NCI-H1092 treated with DMSO at 0.1 percent for 48 hours (cell line): ENCODE measurements at regions not wholly inside any gene's neighbourhood (a gene's known extent, or its start where the extent isn't known, plus 50 kb on each side); places are given as distances from the start of the nearest gene placed in this dataset.

Experiments used
- DNase-seq: peaks from one replicate; lab custom pipeline; 2025; lab: John Stamatoyannopoulos, UW

DNA sequence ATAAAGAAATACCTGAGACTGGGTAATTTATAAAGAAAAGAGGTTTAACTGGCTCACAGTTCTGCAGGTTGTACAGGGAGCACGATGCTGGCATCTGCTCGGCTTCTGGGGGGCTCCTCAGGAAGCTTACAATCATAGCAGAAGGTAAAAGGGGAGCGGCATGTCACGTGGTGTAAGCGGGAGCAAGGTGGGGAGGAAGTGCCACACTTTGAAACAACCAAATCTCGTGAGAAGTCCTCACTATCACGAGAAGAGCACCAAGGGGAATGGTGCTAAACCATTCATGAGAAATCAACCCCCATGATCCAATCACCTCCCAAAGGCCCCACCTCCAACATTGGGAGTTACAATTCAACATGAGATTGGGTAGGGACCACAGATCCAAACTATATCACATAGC, 67.7 kb downstream of the AKR1B1 start:
- no peak for DNase-seq

DNA sequence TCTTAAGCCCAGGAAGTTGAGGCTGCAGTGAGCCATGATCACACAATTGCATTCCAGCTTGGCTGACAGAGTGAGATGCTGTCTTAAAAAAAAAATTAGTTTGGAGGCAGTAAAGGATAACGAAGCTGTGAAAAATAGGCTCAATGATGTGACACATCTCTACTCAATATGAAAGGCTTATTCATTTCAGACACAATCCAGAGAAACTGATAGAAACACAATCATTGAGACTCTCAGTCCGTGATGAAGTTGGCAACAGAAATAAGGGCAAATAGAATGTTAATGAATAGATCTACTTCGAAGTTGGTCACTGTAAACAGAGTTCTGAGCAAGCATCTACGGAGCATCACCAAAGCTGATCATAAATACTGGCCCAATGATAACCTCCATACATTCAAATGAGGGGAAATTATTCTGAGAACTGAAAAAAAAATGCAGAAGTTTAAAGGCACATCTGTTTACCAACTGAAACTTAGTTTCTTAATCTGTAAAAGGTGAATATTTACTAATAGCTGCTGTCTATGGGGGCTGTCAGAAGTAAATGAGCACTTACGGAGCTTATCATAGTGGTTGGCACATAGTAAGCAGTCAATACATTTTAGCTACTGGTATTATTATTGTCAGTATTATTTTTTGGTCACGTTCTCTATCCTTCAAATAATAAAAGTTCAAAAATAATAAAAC, 70.4 kb downstream of the AKR1B1 start:
- DNase-seq, result no peak

DNA sequence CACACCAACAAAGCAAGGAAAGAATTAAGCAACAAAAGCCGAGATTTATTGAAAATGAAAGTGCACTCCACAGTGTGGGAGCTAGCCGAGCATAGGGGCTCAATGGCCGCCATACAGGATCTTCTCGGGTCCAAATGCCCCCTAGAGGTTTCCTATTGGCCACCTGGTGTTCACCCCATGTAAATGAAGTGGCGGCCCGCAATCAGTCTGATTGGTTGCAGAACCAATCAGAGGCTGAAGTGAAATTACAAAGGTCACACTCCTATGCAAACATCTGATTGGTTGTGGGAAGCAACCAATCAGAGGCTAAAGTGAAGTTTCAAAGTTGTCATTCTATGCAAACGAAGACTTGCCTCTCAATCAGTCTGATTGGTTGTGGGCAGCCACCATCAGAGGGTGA, 61.8 kb upstream of the SLC35B4 start:
- DNase-seq, result no peak

DNA sequence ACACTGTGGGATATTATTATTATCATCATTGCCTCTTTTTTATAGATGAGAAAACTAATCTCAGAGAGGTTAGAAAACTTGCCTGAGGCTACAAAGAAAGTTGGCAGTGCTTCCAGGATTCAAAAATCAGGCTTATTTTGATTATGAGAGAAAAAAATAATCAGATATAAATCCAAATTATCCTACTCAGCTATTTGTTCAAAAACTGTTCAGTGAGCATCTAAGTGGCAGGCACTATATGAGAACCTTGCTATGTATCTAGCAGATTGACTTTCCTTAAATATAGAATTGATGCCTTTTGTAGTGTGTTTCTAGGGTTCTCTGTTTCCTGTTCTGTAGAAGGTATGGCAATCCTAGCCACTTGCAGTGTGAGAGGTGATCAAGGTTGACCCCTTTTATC, 60.0 kb upstream of the SLC35B4 start:
- no peak for DNase-seq

DNA sequence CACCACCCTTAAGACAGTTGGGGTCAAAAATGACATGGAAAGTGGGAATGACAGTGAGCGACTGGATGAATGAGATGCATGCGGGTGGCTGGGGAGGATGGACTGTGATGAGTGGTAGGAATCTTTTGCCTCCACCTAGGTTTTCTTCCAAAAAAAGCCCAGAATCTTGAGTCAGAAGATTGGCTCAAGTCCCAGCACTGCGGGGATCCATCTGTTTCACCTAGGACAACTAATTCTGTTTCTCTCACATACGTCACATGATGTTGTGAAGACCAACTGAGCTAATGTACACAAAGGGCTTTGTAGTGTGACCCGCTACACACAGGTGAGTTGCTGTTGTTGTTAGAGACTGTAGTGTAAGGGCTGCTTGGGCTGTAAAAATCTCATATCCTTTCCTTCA, 58.5 kb upstream of the SLC35B4 start:
- no peak for DNase-seq

DNA sequence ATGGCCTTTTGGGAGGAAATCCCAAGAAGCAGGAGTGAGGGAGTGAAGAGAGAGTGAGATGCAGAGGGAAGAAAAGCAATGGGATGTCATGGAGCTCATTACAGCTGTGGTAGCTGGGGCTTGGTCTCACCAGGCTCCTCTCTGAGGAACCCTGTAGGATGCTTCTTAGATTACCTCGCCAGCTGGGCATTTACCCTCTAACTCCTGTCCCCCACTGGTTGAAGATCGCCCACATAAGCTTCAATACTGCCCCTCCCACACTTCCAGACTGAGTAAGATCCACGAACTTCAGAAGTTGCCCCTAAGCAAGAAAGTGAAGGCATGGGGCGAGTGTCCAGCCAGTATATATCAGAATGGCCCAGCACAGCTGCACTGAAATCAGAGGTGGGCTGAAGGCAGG, 58.1 kb upstream of the SLC35B4 start:
- DNase-seq, result no peak

DNA sequence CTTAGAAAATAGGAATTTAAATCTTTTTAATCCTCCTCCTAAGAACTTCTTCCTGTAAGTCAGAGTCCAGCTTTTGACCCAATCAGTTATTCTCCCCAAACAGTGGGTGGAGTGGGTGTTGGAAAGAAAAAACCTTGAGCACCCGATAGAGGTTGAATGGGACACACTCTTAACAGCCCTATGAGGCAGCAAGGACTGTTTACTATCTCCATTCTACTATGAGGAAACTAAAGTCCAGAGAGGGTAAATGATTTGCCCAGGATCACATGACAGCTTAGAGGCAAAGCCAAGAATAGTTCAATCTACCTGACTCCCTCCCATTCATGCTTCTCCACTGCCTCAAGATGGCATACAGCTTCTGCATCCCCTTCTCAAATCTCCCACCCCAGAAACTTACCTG, 57.6 kb upstream of the SLC35B4 start:
- DNase-seq, result no peak

DNA sequence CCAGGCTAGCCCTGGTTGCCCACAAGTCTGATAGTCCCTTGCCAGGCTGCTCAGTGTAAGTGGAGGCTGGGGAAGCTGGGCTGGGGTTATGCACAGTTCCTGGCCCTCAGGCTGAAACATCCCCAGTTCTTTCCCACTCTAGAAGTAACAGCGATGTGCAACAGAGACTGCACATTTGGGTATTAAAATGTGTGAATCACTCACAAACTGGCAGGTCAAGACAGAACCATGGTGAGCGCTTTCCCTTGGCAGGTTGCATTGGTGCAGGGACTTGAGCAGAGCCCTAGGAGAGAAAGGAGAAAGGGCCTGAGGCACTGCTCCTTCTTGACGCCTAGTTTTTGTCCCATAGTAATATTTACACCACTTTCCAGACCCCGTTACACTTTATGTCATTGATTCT, 56.1 kb upstream of the SLC35B4 start:
- DNase-seq, result no peak

DNA sequence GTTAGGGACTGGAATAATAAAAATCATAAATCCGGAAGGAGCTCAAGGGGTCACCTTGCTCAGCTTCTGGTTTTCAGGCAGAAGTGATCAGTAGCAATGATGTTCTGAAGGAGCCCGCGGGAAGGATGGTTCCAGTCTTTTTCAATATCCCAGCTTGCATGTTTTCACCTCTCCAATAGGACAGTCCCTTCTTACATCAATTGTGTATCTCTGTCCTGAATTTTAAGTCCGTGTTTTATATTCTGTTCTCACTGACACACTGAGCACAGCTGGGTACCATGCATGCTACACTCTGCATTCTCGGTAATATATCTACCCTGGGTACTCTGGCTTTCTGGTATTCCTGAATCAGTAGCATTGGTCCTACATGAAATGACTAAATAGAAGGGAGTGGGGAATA, 55.2 kb upstream of the SLC35B4 start:
- DNase-seq, result no peak

DNA sequence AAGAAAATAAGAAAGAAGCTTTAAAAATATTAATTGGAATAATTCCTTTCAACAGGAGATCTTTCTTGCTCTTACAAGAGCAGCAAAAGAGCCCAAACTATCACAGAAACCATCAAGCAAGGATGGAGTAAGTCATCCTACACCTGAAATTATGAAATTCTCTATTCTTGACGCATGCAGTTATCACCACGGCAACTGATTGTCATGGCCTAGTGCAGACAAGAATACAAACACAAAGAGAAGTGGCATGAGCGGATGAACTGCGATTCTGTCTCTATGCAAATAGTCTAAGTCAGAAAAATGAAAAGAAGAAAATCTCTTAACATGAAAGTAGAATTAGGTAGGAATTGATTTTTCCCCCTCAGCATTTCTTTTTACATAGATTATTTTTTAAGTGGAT, 54.8 kb upstream of the SLC35B4 start:
- peak; percentile 17 for DNase-seq

DNA sequence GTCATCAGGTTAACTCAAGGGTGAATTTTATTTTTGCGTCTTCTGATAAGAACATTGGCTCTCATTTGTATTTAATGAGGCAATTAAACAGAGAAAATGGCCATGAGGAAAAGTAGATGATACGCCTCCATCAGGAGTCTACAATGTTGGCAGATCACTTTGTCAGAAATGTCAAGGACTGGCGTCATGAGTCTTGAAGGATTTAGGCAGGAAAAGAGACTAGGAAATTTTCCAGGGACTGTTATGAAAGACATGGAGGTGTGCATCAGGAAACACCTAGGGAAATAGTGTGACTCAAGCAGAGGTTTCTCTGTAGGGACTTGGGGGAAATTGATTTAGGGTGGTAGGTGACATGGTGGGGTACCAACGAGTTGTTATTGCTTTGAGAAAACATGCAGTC, 53.4 kb upstream of the SLC35B4 start:
- no peak for DNase-seq

DNA sequence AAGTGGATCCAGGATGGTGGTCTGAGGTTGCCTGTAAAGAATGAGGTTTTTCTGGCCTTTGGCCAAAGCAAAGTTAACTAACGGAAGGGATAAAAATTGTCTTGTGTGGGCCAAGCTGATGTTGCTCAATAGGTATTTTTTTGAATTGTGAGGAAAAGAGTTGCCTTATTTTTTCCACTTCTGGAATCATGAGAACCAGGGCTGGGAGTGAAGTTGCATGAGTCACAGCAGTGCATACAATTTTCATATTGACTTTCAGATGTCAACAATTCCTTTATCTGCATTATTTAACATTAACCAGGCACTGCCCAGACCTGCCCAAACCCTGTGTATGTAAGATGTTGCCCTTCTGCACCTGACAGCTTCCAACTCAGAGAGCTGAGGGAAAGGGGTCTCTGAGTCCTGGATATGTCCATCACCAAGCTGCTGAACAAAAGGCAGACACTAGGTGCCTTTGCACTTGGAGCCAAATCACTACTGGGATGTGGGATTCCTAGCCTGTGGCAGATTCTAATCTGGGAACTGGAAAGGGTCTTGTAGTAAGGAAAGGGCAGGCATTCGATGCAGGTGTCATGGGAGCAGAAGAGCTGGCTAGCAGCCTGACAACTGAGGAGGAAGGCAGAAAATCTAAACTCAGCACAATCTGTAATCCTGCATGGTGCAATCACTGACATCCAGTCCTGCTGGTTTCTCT, 52.3 kb upstream of the SLC35B4 start:
- DNase-seq, result no peak

DNA sequence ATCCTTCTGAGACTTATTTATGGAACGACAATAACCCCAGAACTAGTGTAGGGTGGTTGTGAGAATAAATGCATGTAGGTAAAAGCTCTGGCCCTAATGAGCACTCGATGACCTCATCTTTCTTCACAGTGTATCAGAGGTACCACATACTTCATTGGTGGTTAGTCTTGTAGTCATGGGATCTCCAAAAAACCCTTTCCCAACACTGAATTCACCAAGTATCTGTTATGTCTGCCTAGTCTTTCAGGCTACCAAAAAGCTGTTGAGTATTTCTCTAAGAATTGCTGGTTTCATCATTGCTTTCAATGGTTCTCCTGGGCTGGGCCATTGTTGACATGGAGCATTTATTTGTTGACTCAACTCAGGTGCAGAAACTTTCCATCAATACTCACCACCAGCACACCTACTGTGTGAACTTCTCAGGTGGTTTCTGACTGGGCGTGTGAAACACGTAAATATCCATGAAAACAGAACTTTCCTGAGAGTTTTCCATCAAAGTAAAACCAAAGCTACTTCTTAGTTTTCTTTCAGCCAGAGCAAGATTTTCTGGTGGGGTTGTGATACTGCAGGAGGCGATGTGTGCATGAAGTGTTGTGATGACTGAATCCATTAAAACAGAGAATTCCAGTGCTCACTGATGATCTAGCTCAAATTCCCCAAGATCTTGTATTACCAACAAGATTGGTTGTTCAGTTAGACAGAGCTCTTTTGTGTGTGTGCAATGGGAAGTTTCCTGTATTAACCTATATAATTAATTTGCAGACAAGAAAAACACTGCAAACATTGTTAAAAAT, 51.4 kb upstream of the SLC35B4 start:
- DNase-seq, result no peak
